HG02852 (cell line): ENCODE measurements at regions not wholly inside any gene's neighbourhood (a gene's known extent, or its start where the extent isn't known, plus 50 kb on each side); places are given as distances from the start of the nearest gene placed in this dataset.

Source experiments
- ATAC-seq: cut with Tn5 transposase; IDR thresholded peaks from one replicate; pipeline ENCODE4 v1.9.1; 2021; ENCODE audit warnings: mild to moderate bottlenecking, moderate library complexity; ENCODE audit not compliant: unreplicated experiment

- ATAC-seq = no peak
Observed at GRCh38 chr2:45072862-45073237, 63.6 kb upstream of the SIX2 start.

GRCh38 chr2:45072064-45072861, 63.0 kb upstream of the SIX2 start:
- no peak for ATAC-seq

- ATAC-seq = no peak
Observed at GRCh38 chr2:45070113-45070652, 60.9 kb upstream of the SIX2 start.

DNA sequence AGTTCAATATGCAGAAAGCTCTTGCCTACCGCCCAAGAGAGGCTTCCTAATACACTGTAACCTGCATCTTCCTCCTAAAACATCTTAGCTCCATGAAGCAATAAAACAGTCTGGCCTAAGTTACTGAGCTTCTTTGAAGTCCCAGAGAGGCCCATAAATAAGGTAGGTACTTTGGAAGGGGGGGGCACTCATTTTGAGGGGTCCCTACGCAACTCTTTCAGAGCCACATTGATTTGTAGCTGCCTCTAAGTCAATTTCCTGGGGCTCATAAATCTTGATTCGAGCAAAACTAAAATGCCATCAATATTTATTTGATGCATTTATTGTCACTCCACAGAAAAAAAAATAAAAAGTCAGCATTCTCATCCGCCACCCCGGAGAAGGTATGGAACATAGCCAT, 60.4 kb upstream of the SIX2 start:
- ATAC-seq = no peak

DNA sequence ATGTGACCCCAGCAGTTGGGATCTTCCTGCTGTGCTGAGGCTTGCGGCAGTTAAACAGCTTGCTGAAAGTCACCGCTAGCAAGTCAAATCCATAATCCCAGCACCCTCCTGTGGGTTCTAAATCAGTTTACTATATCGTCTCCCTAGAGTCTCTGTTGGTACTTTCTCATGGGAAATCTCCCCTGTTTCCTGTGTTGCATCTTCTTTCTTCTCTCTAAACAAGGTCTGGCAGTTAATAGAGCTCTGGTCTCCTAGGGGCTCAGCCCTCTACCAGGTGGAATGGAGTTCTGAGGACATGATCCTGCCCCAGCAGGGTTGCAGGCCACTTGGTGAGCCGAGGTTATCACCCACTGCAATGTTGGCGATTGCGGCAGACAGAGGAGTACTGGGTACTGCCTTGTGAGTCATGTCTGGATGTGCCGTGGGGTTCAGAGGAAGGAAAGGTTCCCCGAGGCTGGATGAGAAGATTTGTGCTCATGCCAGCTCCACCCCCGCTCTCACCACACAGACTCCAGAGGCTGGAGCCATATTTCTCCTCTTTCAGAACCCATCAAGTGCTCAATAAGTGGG, 59.4 kb upstream of the SIX2 start:
- no peak for ATAC-seq

DNA sequence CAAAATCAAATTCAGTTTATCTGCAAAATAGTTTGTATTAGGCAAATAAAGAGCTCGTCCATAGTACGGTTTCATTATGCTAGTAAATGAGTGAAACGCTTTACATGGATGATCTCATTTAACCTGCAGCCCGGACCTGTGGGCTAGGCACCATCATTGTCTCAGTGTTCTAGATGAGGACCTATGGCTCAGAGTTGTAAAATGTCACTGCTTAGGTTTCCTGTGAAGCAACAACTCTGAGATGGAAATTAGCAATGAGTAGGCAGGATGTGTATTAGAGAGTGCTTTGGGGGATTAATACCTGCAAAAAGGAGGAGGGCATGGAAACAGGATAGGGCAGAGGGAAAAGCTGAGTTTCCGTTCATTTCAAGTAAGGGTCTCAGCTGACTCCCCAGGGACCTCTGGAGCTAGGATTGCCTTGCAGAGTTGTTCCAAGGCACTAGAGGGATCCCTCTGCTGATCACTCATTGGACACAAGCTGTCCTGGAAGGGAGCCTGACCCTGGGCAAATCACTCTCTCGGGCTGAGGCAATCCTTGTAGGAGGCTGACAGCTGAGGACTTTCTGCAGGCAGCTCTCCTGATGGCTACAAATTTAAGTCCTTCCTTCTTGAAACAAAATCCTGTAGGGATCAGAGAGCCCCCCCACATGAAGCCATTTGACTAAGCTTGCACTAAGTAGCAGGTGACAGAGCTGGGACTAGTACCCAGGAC, 58.8 kb upstream of the SIX2 start:
- no peak for ATAC-seq
